GM12878 (cell line): ENCODE measurements at regions not wholly inside any gene's neighbourhood (a gene's known extent, or its start where the extent isn't known, plus 50 kb on each side); places are given as distances from the start of the nearest gene placed in this dataset.

Source experiments
- ATAC-seq: fragments of 200-7000 bp; cut with Tn5 transposase; 3 replicates; pipeline ENCODE4 v1.9.1; 2020; ENCODE audit warnings: mild to moderate bottlenecking, moderate library complexity
- BruUV-seq: library from RNA; stranded (reverse); fragments of 400-500 nt; replicated peaks from 2 replicates; lab custom pipeline; 2021; lab: Mats Ljungman, UMichigan
- CTCF ChIA-PET: fragments of 300-600 bp; sonication (Branson Sonifier 250); formaldehyde crosslinking; extraction: SDS; loops from one replicate; lab custom pipeline; 2021; ENCODE audit warnings: inconsistent platforms; lab: Yijun Ruan, JAX
- POLR2A ChIA-PET: fragments of 350-600 bp; formaldehyde crosslinking; extraction: SDS; loops from one replicate; lab custom pipeline; 2021; ENCODE audit warnings: inconsistent platforms; lab: Charles Lee
- RAD21 ChIA-PET: fragments of 300-600 bp; sonication (Branson Sonifier 250); formaldehyde crosslinking; loops from one replicate; lab custom pipeline; 2023; ENCODE audit warnings: antibody characterized with exemption; ENCODE audit not compliant: unreplicated experiment; lab: Charles Lee
- SMC1A ChIA-PET: fragments of 300-600 bp; sonication (Branson Sonifier 250); formaldehyde crosslinking; loops from one replicate; lab custom pipeline; 2023; ENCODE audit not compliant: unreplicated experiment, uncharacterized antibody; lab: Charles Lee
- DNase-seq: peaks from one replicate; pipeline ENCODE4 v3.0.0-alpha.2; 2011; ENCODE audit warnings: low read depth, low spot score
- FAIRE-seq: peaks from 3 replicates; lab custom pipeline; 2011; peaks lifted over from hg19 to GRCh38; lab: Jason Lieb, UNC
- H2AFZ ChIP-seq: 2 replicates; pipeline ENCODE4 v1.6.0; 2011; ENCODE audit warnings: low read depth, low read length, control low read depth; ENCODE audit not compliant: control insufficient read depth
- H3K27ac ChIP-seq: 2 replicates; pipeline ENCODE4 v1.5.1; 2011; ENCODE audit warnings: control low read depth; ENCODE audit not compliant: control insufficient read depth, insufficient read depth
- H3K27me3 ChIP-seq, 2 experiments: replicated peaks in 1 of 2; 2 replicates each; pipeline versions ENCODE4 v1.6.0 to v1.6.1; 2011; ENCODE audit warnings: low read length in 1 of 2; ENCODE audit not compliant: control insufficient read depth in 2 of 2, insufficient read depth in 2 of 2
- H3K36me3 ChIP-seq, 2 experiments: 2 replicates each; pipeline ENCODE4 v1.5.1; 2011; ENCODE audit warnings: low read length in 1 of 2; ENCODE audit not compliant: control insufficient read depth in 2 of 2, insufficient read depth in 2 of 2
- H3K4me1 ChIP-seq: 2 replicates; pipeline ENCODE4 v1.6.1; 2011; ENCODE audit warnings: mild to moderate bottlenecking, low read length, moderate library complexity, mixed read lengths; ENCODE audit not compliant: control insufficient read depth, insufficient read depth
- H3K4me2 ChIP-seq: 2 replicates; pipeline ENCODE4 v1.6.0; 2011; ENCODE audit warnings: control low read depth; ENCODE audit not compliant: control insufficient read depth, insufficient read depth
- H3K4me3 ChIP-seq: fragments of 200-600 bp; sonication (generic); 2 replicates; pipeline ENCODE4 v1.5.1; 2016
- H3K79me2 ChIP-seq: 2 replicates; pipeline ENCODE4 v1.6.0; 2011; ENCODE audit warnings: low read length; ENCODE audit not compliant: control insufficient read depth, insufficient read depth
- H3K9ac ChIP-seq: 2 replicates; pipeline ENCODE4 v1.8.0; 2011; ENCODE audit warnings: low read length, control low read depth, mixed read lengths; ENCODE audit not compliant: control insufficient read depth, insufficient read depth
- H3K9me3 ChIP-seq: replicated peaks from 3 replicates; pipeline ENCODE4 v1.5.1; 2011; ENCODE audit warnings: mild to moderate bottlenecking, low read length; ENCODE audit not compliant: control insufficient read depth, insufficient read depth
- H4K20me1 ChIP-seq: 2 replicates; pipeline ENCODE4 v1.6.0; 2011; ENCODE audit not compliant: control insufficient read depth, insufficient read depth
- CHD4 ChIP-seq: fragments of 200-600 bp; sonication (generic); IDR thresholded peaks from 2 replicates; pipeline ENCODE4 v1.6.1; 2016; ENCODE audit warnings: mild to moderate bottlenecking
- MTA3 ChIP-seq: IDR thresholded peaks from 2 replicates; pipeline ENCODE4 v1.6.1; 2012; ENCODE audit warnings: low read length, inconsistent platforms, borderline replicate concordance
- NFXL1 ChIP-seq: fragments of 450-650 bp; IDR thresholded peaks from 2 replicates; pipeline ENCODE4 v1.6.1; 2017; ENCODE audit warnings: antibody characterized with exemption, mild to moderate bottlenecking, borderline replicate concordance
- NR2C2 ChIP-seq: IDR thresholded peaks from 2 replicates; pipeline ENCODE4 v1.6.1; 2011; ENCODE audit warnings: borderline replicate concordance, low read depth; ENCODE audit not compliant: control insufficient read depth, insufficient read length
- NRF1 ChIP-seq: conservative IDR thresholded peaks from 2 replicates; pipeline ENCODE4 v1.6.1; 2011; ENCODE audit warnings: mild to moderate bottlenecking, low read depth, low read length, improper control_type of control experiment
- POLR2A ChIP-seq: IDR thresholded peaks from 2 replicates; pipeline ENCODE4 v1.6.1; 2011; ENCODE audit warnings: low read depth, mild to moderate bottlenecking, low read length
- POU2F2 ChIP-seq: IDR thresholded peaks from 3 replicates; pipeline ENCODE4 v1.6.1; 2011; ENCODE audit warnings: low read depth, mild to moderate bottlenecking, low read length, borderline replicate concordance
- RAD21 ChIP-seq: IDR thresholded peaks from 2 replicates; pipeline ENCODE4 v1.6.1; 2011; ENCODE audit warnings: mild to moderate bottlenecking, low read depth, low read length, moderate library complexity; ENCODE audit not compliant: insufficient read depth
- SIN3A ChIP-seq: IDR thresholded peaks from 2 replicates; pipeline ENCODE4 v1.6.1; 2012; ENCODE audit warnings: low read depth, low read length, improper control_type of control experiment
- SREBF1 ChIP-seq: IDR thresholded peaks from 2 replicates; pipeline ENCODE4 v1.6.1; 2012; ENCODE audit warnings: mild to moderate bottlenecking, low read length
- STAT1 ChIP-seq: fragments of 450-650 bp; conservative IDR thresholded peaks from 2 replicates; pipeline ENCODE4 v1.6.1; 2014; ENCODE audit warnings: antibody characterized with exemption, mild to moderate bottlenecking
- TCF7 ChIP-seq: IDR thresholded peaks from 2 replicates; pipeline ENCODE4 v1.6.1; 2014; ENCODE audit warnings: antibody characterized with exemption, borderline replicate concordance
- ZNF217 ChIP-seq: fragments of 450-650 bp; IDR thresholded peaks from 2 replicates; pipeline ENCODE4 v1.6.1; 2017; ENCODE audit warnings: antibody characterized with exemption, mild to moderate bottlenecking
- WGBS: methylation state at CpG from one replicate; pipeline ENCODE4 v1.1.6; 2016; ENCODE audit warnings: low lambda C conversion rate; ENCODE audit not compliant: insufficient replicate concordance, insufficient coverage; ENCODE audit errors: missing lambda C conversion rate; 5-methylcytosine and 5-hydroxymethylcytosine counted together
- in situ Hi-C: fragments of 300-500 bp; cut with MboI; formaldehyde crosslinking; loops from 9 replicates; pipeline ENCODE4 v1.14.3; 2018; ENCODE audit warnings: mixed read lengths
- intact Hi-C: fragments of 100-400 bp; cut with micrococcal nuclease; formaldehyde crosslinking; loops from one replicate; pipeline ENCODE4 v1.14.2; 2022; ENCODE audit not compliant: unreplicated experiment
- TF ChIP-seq, protein P1 (sequence below): fragments of 150-350 bp; IDR thresholded peaks from 2 replicates; pipeline ENCODE4 v1.6.1; 2014; ENCODE audit warnings: mild to moderate bottlenecking, low read depth, low read length
- TF ChIP-seq, protein P2 (sequence below): fragments of 450-650 bp; IDR thresholded peaks from 2 replicates; pipeline ENCODE4 v1.6.1; 2017; ENCODE audit warnings: borderline replicate concordance
- TF ChIP-seq, protein P3 (sequence below): fragments of 450-650 bp; IDR thresholded peaks from 2 replicates; pipeline ENCODE4 v1.6.1; 2018; ENCODE audit warnings: mild to moderate bottlenecking, low read depth, moderate library complexity; ENCODE audit not compliant: partially characterized antibody
- TF ChIP-seq, protein P4 (sequence below): IDR thresholded peaks from 2 replicates; pipeline ENCODE4 v1.6.1; 2011; ENCODE audit warnings: low read depth, low read length, improper control_type of control experiment, borderline replicate concordance
- TF ChIP-seq, protein P5 (sequence below): IDR thresholded peaks from 2 replicates; pipeline ENCODE4 v1.6.1; 2011; ENCODE audit warnings: mild to moderate bottlenecking, low read depth, low read length, moderate library complexity; ENCODE audit not compliant: insufficient replicate concordance

DNA sequence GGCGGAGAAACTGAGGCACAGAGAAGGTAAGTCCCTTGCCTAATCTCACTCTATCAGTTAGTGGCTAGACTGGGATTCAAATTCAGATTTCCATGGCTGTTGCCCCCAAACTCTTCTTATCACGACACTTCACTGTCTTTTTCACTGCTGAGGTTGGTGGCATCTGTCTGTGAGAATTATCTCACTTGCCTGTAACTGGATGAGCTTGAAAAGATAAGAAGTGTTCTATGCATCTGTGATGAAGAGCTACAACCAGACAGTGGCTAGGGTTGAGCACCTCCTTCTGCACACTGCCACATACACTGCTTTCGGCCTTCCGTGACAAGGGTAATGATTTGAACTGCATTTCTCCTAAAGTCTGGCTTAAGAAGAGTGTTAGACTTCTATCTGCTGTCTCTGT lies 107.9 kb upstream of the TEX13D start (continued):
- TF ChIP-seq POLR2A (no peak), MTA3 (no peak), RAD21 (no peak), SREBF1 (no peak), NRF1 (no peak), POU2F2 (no peak), NR2C2 (no peak)

DNA sequence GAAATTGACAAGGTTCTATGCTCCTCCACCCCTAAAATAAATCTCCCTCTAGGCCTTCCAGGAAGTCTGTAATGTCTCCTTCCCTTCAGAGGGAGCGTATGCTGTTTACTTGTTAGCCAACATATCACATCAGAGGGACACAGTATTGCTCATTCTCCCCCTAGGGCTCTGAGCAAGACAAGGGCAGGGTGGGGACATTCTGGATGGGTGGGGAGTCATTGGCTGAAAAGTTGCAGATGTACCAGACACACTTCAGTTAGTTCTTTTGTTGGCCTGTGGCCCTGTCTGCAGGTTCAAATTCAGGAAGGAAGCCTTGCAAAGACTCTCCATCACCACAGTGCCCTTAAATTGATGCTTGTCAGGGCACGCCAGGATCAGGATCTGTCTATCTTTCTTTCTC lies 106.3 kb upstream of the TEX13D start:
- WGBS = 0% methylated on average over 2 of the region's 2 CpGs
- ChIA-PET CTCF (no interaction called here), POLR2A (no interaction called here), RAD21 (no interaction called here), SMC1A (no interaction called here)
- H3K36me3 ChIP-seq = no peaks in the 10 kb centered on the region
- no peaks in the 10 kb centered on the region for H3K79me2 ChIP-seq
- H3K27me3 ChIP-seq = no peaks in the 10 kb centered on the region
- in situ Hi-C loops (no loop called here), intact Hi-C loops (no loop called here)
- no peak overlapping the region for H3K4me3 ChIP-seq
- no peak overlapping the region for H3K27ac ChIP-seq
- no peak for FAIRE-seq
- H2AFZ ChIP-seq = no peak overlapping the region
- no peaks in the 10 kb centered on the region; the same call in 1 of the 2 replicates for H4K20me1 ChIP-seq
- DNase-seq = no peak
- H3K9me3 ChIP-seq = no peaks in the 10 kb centered on the region
- BruUV-seq = no TSS peak
- no peaks in the 10 kb centered on the region for H3K4me1 ChIP-seq
- no peak; the same call in 2 of the 3 replicates for ATAC-seq
- H3K9ac ChIP-seq = no peak overlapping the region
- H3K4me2 ChIP-seq = no peak overlapping the region
- TF ChIP-seq ZNF217 (no peak), STAT1 (no peak), SIN3A (no peak), CHD4 (no peak), NFXL1 (no peak), TCF7 (no peak)
- TF ChIP-seq, protein P1, sequence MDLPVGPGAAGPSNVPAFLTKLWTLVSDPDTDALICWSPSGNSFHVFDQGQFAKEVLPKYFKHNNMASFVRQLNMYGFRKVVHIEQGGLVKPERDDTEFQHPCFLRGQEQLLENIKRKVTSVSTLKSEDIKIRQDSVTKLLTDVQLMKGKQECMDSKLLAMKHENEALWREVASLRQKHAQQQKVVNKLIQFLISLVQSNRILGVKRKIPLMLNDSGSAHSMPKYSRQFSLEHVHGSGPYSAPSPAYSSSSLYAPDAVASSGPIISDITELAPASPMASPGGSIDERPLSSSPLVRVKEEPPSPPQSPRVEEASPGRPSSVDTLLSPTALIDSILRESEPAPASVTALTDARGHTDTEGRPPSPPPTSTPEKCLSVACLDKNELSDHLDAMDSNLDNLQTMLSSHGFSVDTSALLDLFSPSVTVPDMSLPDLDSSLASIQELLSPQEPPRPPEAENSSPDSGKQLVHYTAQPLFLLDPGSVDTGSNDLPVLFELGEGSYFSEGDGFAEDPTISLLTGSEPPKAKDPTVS = no peak
- TF ChIP-seq, protein P2, sequence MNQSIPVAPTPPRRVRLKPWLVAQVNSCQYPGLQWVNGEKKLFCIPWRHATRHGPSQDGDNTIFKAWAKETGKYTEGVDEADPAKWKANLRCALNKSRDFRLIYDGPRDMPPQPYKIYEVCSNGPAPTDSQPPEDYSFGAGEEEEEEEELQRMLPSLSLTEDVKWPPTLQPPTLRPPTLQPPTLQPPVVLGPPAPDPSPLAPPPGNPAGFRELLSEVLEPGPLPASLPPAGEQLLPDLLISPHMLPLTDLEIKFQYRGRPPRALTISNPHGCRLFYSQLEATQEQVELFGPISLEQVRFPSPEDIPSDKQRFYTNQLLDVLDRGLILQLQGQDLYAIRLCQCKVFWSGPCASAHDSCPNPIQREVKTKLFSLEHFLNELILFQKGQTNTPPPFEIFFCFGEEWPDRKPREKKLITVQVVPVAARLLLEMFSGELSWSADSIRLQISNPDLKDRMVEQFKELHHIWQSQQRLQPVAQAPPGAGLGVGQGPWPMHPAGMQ = no peak
- TF ChIP-seq, protein P3, sequence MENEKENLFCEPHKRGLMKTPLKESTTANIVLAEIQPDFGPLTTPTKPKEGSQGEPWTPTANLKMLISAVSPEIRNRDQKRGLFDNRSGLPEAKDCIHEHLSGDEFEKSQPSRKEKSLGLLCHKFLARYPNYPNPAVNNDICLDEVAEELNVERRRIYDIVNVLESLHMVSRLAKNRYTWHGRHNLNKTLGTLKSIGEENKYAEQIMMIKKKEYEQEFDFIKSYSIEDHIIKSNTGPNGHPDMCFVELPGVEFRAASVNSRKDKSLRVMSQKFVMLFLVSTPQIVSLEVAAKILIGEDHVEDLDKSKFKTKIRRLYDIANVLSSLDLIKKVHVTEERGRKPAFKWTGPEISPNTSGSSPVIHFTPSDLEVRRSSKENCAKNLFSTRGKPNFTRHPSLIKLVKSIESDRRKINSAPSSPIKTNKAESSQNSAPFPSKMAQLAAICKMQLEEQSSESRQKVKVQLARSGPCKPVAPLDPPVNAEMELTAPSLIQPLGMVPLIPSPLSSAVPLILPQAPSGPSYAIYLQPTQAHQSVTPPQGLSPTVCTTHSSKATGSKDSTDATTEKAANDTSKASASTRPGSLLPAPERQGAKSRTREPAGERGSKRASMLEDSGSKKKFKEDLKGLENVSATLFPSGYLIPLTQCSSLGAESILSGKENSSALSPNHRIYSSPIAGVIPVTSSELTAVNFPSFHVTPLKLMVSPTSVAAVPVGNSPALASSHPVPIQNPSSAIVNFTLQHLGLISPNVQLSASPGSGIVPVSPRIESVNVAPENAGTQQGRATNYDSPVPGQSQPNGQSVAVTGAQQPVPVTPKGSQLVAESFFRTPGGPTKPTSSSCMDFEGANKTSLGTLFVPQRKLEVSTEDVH = no peak
- TF ChIP-seq, protein P4, sequence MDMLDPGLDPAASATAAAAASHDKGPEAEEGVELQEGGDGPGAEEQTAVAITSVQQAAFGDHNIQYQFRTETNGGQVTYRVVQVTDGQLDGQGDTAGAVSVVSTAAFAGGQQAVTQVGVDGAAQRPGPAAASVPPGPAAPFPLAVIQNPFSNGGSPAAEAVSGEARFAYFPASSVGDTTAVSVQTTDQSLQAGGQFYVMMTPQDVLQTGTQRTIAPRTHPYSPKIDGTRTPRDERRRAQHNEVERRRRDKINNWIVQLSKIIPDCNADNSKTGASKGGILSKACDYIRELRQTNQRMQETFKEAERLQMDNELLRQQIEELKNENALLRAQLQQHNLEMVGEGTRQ = no peak
- TF ChIP-seq, protein P5, sequence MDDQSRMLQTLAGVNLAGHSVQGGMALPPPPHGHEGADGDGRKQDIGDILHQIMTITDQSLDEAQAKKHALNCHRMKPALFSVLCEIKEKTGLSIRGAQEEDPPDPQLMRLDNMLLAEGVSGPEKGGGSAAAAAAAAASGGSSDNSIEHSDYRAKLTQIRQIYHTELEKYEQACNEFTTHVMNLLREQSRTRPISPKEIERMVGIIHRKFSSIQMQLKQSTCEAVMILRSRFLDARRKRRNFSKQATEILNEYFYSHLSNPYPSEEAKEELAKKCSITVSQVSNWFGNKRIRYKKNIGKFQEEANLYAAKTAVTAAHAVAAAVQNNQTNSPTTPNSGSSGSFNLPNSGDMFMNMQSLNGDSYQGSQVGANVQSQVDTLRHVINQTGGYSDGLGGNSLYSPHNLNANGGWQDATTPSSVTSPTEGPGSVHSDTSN = no peak
